Fibroblast of mammary gland (primary cell): ENCODE measurements at regions not wholly inside any gene's neighbourhood (a gene's known extent, or its start where the extent isn't known, plus 50 kb on each side); places are given as distances from the start of the nearest gene placed in this dataset.
A peak's percentile ranks its signal among the peaks of the same experiment; 100 is the strongest.

Source experiments
- DNase-seq: peaks from one replicate; pipeline ENCODE4 v3.0.0-alpha.2; 2010; ENCODE audit warnings: low read depth
- H3K4me3 ChIP-seq: 2 replicates; pipeline ENCODE4 v1.5.1; 2011; ENCODE audit warnings: low read depth, mild to moderate bottlenecking, low read length, moderate library complexity; ENCODE audit not compliant: control insufficient read depth
- TF ChIP-seq, protein P1 (sequence below): conservative IDR thresholded peaks from 2 replicates; pipeline ENCODE4 v1.5.1; 2011; ENCODE audit warnings: low read depth, low read length, inconsistent platforms; ENCODE audit not compliant: control insufficient read depth, insufficient read depth

DNA sequence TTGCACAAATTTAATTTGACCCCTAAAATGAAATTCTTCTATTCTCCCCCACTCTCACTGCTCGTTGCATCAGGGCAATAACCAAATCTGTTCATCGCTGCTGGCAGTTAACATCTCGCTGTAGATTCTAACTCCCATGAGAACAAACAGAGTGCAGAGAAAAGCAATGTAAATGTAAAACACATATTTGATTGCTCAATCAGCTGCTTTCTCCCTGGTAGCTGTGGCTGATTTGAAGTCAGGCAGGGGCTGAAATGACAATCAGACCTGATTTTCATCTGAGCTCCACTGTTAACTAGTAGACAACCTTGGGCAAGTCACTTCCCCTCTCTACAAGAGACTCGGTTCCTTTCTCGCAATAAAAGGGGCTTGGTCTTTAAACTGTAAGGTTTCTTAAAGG lies 119.8 kb upstream of the CPNE4 start:
- no peak for DNase-seq
- TF ChIP-seq, protein P1, sequence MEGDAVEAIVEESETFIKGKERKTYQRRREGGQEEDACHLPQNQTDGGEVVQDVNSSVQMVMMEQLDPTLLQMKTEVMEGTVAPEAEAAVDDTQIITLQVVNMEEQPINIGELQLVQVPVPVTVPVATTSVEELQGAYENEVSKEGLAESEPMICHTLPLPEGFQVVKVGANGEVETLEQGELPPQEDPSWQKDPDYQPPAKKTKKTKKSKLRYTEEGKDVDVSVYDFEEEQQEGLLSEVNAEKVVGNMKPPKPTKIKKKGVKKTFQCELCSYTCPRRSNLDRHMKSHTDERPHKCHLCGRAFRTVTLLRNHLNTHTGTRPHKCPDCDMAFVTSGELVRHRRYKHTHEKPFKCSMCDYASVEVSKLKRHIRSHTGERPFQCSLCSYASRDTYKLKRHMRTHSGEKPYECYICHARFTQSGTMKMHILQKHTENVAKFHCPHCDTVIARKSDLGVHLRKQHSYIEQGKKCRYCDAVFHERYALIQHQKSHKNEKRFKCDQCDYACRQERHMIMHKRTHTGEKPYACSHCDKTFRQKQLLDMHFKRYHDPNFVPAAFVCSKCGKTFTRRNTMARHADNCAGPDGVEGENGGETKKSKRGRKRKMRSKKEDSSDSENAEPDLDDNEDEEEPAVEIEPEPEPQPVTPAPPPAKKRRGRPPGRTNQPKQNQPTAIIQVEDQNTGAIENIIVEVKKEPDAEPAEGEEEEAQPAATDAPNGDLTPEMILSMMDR: no peak
- no peak overlapping the region for H3K4me3 ChIP-seq

DNA sequence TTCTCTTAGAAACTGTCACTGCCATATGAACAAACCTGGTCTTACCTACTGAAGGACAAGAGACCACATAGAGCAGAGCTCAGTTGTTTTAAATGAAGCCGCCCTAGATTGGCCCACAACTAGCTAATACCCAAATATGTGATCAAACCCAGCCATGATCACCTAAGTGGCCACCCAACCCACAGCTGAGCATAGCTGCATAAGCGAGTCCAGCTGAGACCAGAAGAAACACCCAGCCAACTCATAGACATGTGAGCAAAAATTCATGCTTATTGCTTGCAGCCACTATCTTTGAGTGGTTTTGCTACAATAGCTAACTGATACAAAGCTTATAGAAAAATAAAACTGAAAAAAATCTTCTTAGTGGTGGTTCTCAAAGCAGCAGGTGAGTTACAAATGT lies 124.3 kb upstream of the CPNE4 start:
- no peak for DNase-seq
- TF ChIP-seq, protein P1: no peak
- no peak overlapping the region for H3K4me3 ChIP-seq

DNA sequence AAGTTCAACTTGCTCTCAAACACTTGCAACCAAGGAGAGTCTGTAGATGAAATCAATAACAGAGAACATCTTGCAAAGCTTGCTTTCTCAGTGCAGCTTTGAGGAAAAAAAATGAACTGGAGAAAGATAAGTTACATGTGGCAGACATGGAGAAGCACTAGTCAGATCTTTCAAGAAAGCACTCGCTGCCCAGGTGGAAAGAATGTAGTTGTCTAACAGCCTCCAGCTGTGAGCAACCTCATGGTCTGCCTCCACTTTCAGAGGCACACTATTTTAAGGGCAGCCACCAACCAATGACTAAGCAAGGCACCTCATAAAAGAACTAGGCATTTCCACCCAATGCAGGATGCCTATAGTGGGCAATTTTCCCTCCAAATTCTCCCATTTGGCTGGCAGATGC lies 125.4 kb upstream of the CPNE4 start:
- no peak overlapping the region for H3K4me3 ChIP-seq
- DNase-seq: no peak
- TF ChIP-seq, protein P1: no peak

DNA sequence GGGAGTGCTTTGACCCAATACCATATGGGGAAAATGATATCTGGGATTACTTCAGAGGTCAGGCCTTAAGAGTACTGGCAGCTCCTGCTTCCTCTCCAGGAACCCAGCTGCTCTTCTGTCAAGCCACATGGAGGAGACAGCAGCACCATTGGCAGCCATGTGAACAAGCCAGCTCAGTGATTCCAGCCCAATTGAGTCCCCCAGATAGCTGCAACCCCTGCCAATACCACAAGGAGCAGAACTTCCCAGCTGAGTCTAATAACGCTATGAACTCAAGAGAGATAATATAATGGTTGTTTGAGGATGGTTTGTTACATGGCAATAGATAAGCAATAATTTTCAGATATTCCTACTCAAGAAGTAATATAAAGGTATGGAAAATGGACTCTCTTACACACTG lies 126.8 kb upstream of the CPNE4 start:
- peak; percentile 12 for DNase-seq
- H3K4me3 ChIP-seq: no peak overlapping the region
- TF ChIP-seq, protein P1: no peak

DNA sequence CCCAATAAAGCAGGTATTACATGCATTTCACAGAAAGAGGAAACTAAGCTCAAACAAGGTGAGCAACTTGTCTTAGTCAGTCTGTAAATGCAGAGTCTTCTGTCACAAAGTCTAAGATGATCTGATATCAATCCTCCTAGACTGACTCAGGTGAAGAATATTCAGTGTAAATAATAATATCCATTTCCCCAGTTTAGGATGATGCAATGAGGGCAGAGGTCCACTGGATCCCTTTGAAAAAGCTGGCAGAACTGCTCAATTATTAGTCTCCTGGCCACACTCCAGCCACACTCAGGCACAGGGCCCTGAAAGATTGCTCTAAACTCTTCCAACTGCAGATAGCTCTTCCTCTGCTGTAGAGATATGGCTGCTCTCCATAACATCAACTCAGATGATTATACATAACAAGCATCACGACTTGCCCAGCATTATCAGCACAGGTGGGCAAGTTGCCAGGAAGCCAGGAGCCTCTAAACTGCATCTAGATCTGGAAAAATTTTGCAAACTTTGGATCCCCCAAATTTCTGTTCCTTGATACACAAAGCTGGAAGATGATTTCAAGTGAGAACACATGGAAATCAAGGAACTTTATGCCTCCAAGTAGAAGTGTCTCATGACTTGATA lies 129.8 kb upstream of the CPNE4 start:
- peak; percentile 69 for DNase-seq
- no peak overlapping the region for H3K4me3 ChIP-seq
- TF ChIP-seq, protein P1: no peak

DNA sequence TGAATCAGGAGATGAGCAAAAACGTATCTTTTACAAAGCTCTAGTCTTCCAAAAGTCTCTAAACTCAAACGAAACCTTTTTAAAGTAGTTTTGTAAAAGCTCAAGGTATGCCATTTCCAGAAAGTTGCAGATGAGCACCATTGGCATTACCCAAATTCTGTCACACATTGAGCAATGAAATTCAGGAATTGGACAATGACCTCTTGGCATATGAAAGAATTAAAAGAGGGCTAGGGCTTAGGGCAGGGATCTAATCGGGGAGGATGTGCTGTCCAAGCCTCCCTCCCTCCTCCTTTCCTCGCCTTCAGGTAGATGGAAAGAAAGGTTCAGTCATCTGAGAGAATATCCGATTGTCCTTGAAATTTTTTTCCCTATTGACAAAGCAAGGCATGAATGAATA lies 133.1 kb upstream of the CPNE4 start:
- no peak for DNase-seq
- TF ChIP-seq, protein P1: no peak

DNA sequence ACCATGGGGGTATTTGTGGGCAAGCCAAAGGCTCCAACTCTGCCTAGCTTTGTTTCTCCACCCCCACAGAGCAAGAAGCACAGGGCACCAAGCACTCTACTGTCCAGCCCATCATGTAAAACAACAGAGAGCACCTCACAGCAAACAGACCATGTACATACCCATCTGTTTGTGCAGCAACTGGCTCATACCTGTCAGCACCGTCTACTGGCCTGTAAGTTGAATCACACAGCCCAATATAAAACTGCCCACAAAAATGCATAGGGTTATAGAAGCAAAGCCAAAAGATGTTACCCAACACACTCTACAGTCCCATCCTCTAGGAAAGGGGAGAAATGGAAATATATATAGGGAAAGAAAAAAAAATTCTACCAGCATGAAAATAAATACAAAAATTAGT lies 139.7 kb upstream of the CPNE4 start:
- peak; percentile 41 for DNase-seq
- no peak overlapping the region for H3K4me3 ChIP-seq
- TF ChIP-seq, protein P1: no peak

More for the DNA sequence above, 133.1 kb upstream of the CPNE4 start:
- no peak overlapping the region for H3K4me3 ChIP-seq
